GM12892 (cell line): ENCODE measurements at regions not wholly inside any gene's neighbourhood (a gene's known extent, or its start where the extent isn't known, plus 50 kb on each side); places are given as distances from the start of the nearest gene placed in this dataset.

Source experiments
- POLR2A ChIP-seq: IDR thresholded peaks from 2 replicates; pipeline ENCODE4 v1.6.1; 2011; ENCODE audit warnings: low read depth, low read length, control low read depth
- POLR2AphosphoS5 ChIP-seq: IDR thresholded peaks from 2 replicates; pipeline ENCODE4 v1.6.1; 2011; ENCODE audit warnings: low read depth, low read length, control low read depth
- TAF1 ChIP-seq: IDR thresholded peaks from 2 replicates; pipeline ENCODE4 v1.6.1; 2011; ENCODE audit warnings: low read depth, mild to moderate bottlenecking, control low read depth, low read length, borderline replicate concordance

GRCh38 chr22:49073873-49074417 is 753.7 kb downstream of the BRD1 start:
- TF ChIP-seq POLR2A: no peak
- no peak for TF ChIP-seq POLR2AphosphoS5
- TF ChIP-seq TAF1: no peak
